ENCODE measurements at regions not wholly inside any gene's neighbourhood (a gene's known extent, or its start where the extent isn't known, plus 50 kb on each side); places are given as distances from the start of the nearest gene placed in this dataset.

DNA sequence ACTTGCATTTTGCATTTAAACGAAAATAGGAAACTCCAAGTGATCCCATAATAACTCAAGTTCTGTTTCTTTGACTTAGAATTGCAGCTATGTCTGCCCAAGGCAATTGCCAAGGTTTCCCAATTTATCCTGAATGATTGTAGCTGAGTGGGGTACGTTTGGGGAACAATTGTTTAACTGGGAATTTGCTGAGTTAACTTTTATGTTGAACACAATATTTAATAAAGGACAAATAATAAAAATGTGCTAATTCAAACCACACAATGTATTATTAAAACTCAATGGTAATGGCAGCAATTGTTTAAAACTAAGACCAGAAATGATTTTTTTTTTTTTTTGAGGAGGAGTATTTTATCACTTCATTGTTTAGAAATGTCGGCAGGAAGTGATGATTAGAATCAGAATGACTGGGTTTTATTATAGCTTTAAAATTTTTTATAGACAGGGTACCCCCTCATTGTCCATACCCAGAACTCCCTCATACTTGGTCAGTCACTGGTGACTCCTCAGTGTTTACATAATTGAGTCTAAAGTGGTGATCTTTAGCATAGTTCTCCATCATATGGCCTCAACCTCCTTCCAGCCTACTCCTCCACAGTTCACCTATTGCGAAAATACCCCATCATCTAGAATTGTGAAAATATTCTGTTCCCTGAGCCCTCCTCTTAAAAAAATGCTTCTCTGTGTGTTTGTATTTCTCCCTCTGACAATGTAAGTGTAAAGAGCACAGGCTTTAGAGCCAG lies 389.2 kb upstream of the CITED2 start:
- no TSS peak for BruUV-seq (replicated peaks)
- POLR2A ChIA-PET (ENCODE audit: low non-redundant PET) = interaction anchor here (0.6 to 0.7 kb wide), 2 partner anchors 246 to 592 kb away, joined by 3 to 5 read pairs; no protein-coding TSS in a partner anchor
- CTCF ChIA-PET = no interaction called here
- Histone ChIP-seq H3K36me3 (ENCODE audit: insufficient read depth, low read length, poor library complexity, severe bottlenecking) (no peaks in the 10 kb centered on the region), H3K9me3 (ENCODE audit: low read depth, low read length, poor library complexity, severe bottlenecking) (no peaks in the 10 kb centered on the region), H3K27me3 (replicated peaks; ENCODE audit: insufficient read depth, low read depth, low read length, poor library complexity) (no peaks in the 10 kb centered on the region), H3K4me1 (ENCODE audit: insufficient read depth, low read length, poor library complexity, severe bottlenecking) (peaks cover 21% of the 10 kb centered on the region), H3K4me3 (ENCODE audit: low read depth, low read length, poor library complexity, severe bottlenecking) (no peak overlapping the region), H3K27ac (ENCODE audit: low read depth, low read length, poor library complexity, severe bottlenecking) (no peak overlapping the region)
- peak; percentile 17 for DNase-seq (ENCODE audit: low spot score)
- intact Hi-C loops (cut with micrococcal nuclease; ENCODE audit: unreplicated experiment) = no loop called here
- TF ChIP-seq CTCF (conservative IDR thresholded peaks at IDR 0.05; ENCODE audit: low read depth, low read length) (no peak), EZH2 (IDR thresholded peaks at IDR 0.05; ENCODE audit: borderline replicate concordance, low read depth, low read length, poor library complexity, severe bottlenecking) (no peak)

DNA sequence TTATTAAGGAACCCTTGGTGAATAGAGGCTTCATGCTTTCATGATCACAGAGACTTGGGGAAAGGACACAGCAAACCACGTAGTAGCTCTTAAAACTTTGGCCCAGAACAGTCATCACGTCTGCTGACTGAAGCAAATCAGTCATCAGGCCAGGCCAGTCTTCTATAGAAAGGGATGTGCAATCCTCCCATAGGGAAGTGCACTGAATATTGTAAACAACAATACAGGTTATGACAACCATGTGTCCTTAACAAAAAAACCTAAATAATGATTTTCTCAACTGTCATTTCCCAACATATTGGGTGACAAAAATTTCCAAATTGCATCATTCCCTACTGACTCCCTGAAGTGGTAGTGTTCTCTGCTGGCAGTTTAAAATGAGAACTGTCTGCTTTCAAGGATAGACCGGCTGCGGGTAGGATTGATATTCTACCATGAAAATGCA lies 388.2 kb upstream of the CITED2 start:
- POLR2A ChIA-PET (ENCODE audit: low non-redundant PET) = no interaction called here
- H3K27me3 ChIP-seq (replicated peaks; ENCODE audit: insufficient read depth, low read depth, low read length, poor library complexity) = no peaks in the 10 kb centered on the region
- H3K9me3 ChIP-seq (ENCODE audit: low read depth, low read length, poor library complexity, severe bottlenecking) = no peaks in the 10 kb centered on the region
- H3K36me3 ChIP-seq (ENCODE audit: insufficient read depth, low read length, poor library complexity, severe bottlenecking) = no peaks in the 10 kb centered on the region
- no peak for DNase-seq (ENCODE audit: low spot score)
- intact Hi-C loops (cut with micrococcal nuclease; ENCODE audit: unreplicated experiment) = no loop called here
- TF ChIP-seq EZH2 (IDR thresholded peaks at IDR 0.05; ENCODE audit: borderline replicate concordance, low read depth, low read length, poor library complexity, severe bottlenecking) (no peak), CTCF (conservative IDR thresholded peaks at IDR 0.05; ENCODE audit: low read depth, low read length) (no peak)
- no peak overlapping the region for H3K4me3 ChIP-seq (ENCODE audit: low read depth, low read length, poor library complexity, severe bottlenecking)
- H3K4me1 ChIP-seq (ENCODE audit: insufficient read depth, low read length, poor library complexity, severe bottlenecking) = peaks cover 21% of the 10 kb centered on the region
- CTCF ChIA-PET = no interaction called here
- no TSS peak for BruUV-seq (replicated peaks)
- H3K27ac ChIP-seq (ENCODE audit: low read depth, low read length, poor library complexity, severe bottlenecking) = no peak overlapping the region

GRCh38 chr6:139760128-139760527 lies 385.7 kb upstream of the CITED2 start:
- ChIA-PET CTCF (no interaction called here), POLR2A (ENCODE audit: low non-redundant PET) (no interaction called here)
- Histone ChIP-seq H3K27me3 (replicated peaks; ENCODE audit: insufficient read depth, low read depth, low read length, poor library complexity) (no peaks in the 10 kb centered on the region), H3K4me1 (ENCODE audit: insufficient read depth, low read length, poor library complexity, severe bottlenecking) (peaks cover 25% of the 10 kb centered on the region), H3K9me3 (ENCODE audit: low read depth, low read length, poor library complexity, severe bottlenecking) (no peaks in the 10 kb centered on the region), H3K27ac (ENCODE audit: low read depth, low read length, poor library complexity, severe bottlenecking) (no peak overlapping the region), H3K4me3 (ENCODE audit: low read depth, low read length, poor library complexity, severe bottlenecking) (no peak overlapping the region), H3K36me3 (ENCODE audit: insufficient read depth, low read length, poor library complexity, severe bottlenecking) (no peaks in the 10 kb centered on the region)
- no peak for DNase-seq (ENCODE audit: low spot score)
- TF ChIP-seq EZH2 (IDR thresholded peaks at IDR 0.05; ENCODE audit: borderline replicate concordance, low read depth, low read length, poor library complexity, severe bottlenecking) = no peak
- TF ChIP-seq CTCF (conservative IDR thresholded peaks at IDR 0.05; ENCODE audit: low read depth, low read length) = no peak
- intact Hi-C loops (cut with micrococcal nuclease; ENCODE audit: unreplicated experiment) = no loop called here
- BruUV-seq (replicated peaks) = no TSS peak

All from A673 (cell line).